Activated CD4-positive, alpha-beta T cell treated with anti-CD3 and anti-CD28 coated beads, Interleukin-2, amount 10 ng/mL, durations not matched to agents 24 days and 14 days (primary cell): ENCODE measurements at regions not wholly inside any gene's neighbourhood (a gene's known extent, or its start where the extent isn't known, plus 50 kb on each side); places are given as distances from the start of the nearest gene placed in this dataset.

Experiments
- DNase-seq: peaks from one replicate; pipeline ENCODE4 v3.0.0; 2022
- H3K27ac Mint-ChIP-seq: one replicate; pipeline ENCODE4 v1.8.0; 2022; ENCODE audit warnings: mild to moderate bottlenecking, mixed read lengths
- H3K27me3 Mint-ChIP-seq: one replicate; pipeline ENCODE4 v1.8.0; 2022; ENCODE audit warnings: mixed read lengths
- H3K36me3 Mint-ChIP-seq: one replicate; pipeline ENCODE4 v1.8.0; 2022; ENCODE audit warnings: low read depth, mild to moderate bottlenecking, mixed read lengths
- H3K4me1 Mint-ChIP-seq: one replicate; pipeline ENCODE4 v1.8.0; 2021; ENCODE audit warnings: mixed read lengths
- H3K4me3 Mint-ChIP-seq: one replicate; pipeline ENCODE4 v1.8.0; 2022; ENCODE audit warnings: mild to moderate bottlenecking, moderate library complexity, mixed read lengths
- H3K9me3 Mint-ChIP-seq: one replicate; pipeline ENCODE4 v1.8.0; 2021; ENCODE audit warnings: mixed read lengths
- intact Hi-C: fragments of 100-400 bp; cut with micrococcal nuclease; formaldehyde crosslinking; loops from one replicate; pipeline ENCODE4 v1.15.1; 2023

- no peaks in the 10 kb centered on the region for H3K4me1 Mint-ChIP-seq
- no peak overlapping the region for H3K27ac Mint-ChIP-seq
- DNase-seq: no peak
- H3K4me3 Mint-ChIP-seq: no peak overlapping the region
- peaks cover 14% of the 10 kb centered on the region for H3K27me3 Mint-ChIP-seq
- no peaks in the 10 kb centered on the region for H3K9me3 Mint-ChIP-seq
- intact Hi-C loops: no loop called here
- H3K36me3 Mint-ChIP-seq: no peaks in the 10 kb centered on the region
Measured at GRCh38 chr15:39192979-39193560, 387.8 kb upstream of the THBS1 start.

- no peak for DNase-seq
- Mint-ChIP-seq H3K27me3 (peaks cover 14% of the 10 kb centered on the region), H3K4me3 (no peak overlapping the region), H3K36me3 (no peaks in the 10 kb centered on the region), H3K4me1 (no peaks in the 10 kb centered on the region), H3K27ac (no peak overlapping the region), H3K9me3 (no peaks in the 10 kb centered on the region)
- intact Hi-C loops: no loop called here
Measured at GRCh38 chr15:39193611-39194010, 387.3 kb upstream of the THBS1 start.

- peaks cover 12% of the 10 kb centered on the region for H3K27me3 Mint-ChIP-seq
- no peaks in the 10 kb centered on the region for H3K9me3 Mint-ChIP-seq
- DNase-seq: no peak
- no peak overlapping the region for H3K4me3 Mint-ChIP-seq
- no peaks in the 10 kb centered on the region for H3K36me3 Mint-ChIP-seq
- H3K4me1 Mint-ChIP-seq: no peaks in the 10 kb centered on the region
- no peak overlapping the region for H3K27ac Mint-ChIP-seq
- intact Hi-C loops: no loop called here
Measured at GRCh38 chr15:39194106-39194830, 386.6 kb upstream of the THBS1 start.

- Mint-ChIP-seq H3K4me3 (no peak overlapping the region), H3K9me3 (no peaks in the 10 kb centered on the region), H3K27ac (no peak overlapping the region), H3K4me1 (no peaks in the 10 kb centered on the region), H3K27me3 (peaks cover 10% of the 10 kb centered on the region), H3K36me3 (no peaks in the 10 kb centered on the region)
- DNase-seq: no peak
- intact Hi-C loops: no loop called here
Measured at GRCh38 chr15:39195961-39196486, 384.9 kb upstream of the THBS1 start.

GRCh38 chr15:39198044-39199000, 382.6 kb upstream of the THBS1 start:
- Mint-ChIP-seq H3K4me3 (no peak overlapping the region), H3K27me3 (peaks cover 9% of the 10 kb centered on the region), H3K27ac (no peak overlapping the region), H3K9me3 (no peaks in the 10 kb centered on the region), H3K36me3 (no peaks in the 10 kb centered on the region), H3K4me1 (no peaks in the 10 kb centered on the region)
- DNase-seq: no peak
- intact Hi-C loops: no loop called here

GRCh38 chr15:39199076-39199475, 381.8 kb upstream of the THBS1 start:
- Mint-ChIP-seq H3K36me3 (no peaks in the 10 kb centered on the region), H3K27ac (no peak overlapping the region), H3K27me3 (peaks cover 3% of the 10 kb centered on the region), H3K4me3 (no peak overlapping the region), H3K4me1 (no peaks in the 10 kb centered on the region), H3K9me3 (no peaks in the 10 kb centered on the region)
- intact Hi-C loops: no loop called here
- no peak for DNase-seq

GRCh38 chr15:39200586-39200985, 380.3 kb upstream of the THBS1 start:
- Mint-ChIP-seq H3K27me3 (peaks cover 15% of the 10 kb centered on the region), H3K27ac (no peak overlapping the region), H3K36me3 (no peaks in the 10 kb centered on the region), H3K4me1 (no peaks in the 10 kb centered on the region), H3K9me3 (peaks cover 1% of the 10 kb centered on the region), H3K4me3 (no peak overlapping the region)
- no peak for DNase-seq
- intact Hi-C loops: no loop called here

GRCh38 chr15:39202641-39203040, 378.2 kb upstream of the THBS1 start:
- Mint-ChIP-seq H3K27ac (no peak overlapping the region), H3K36me3 (no peaks in the 10 kb centered on the region), H3K27me3 (peaks cover 17% of the 10 kb centered on the region), H3K9me3 (peaks cover 6% of the 10 kb centered on the region), H3K4me3 (no peak overlapping the region), H3K4me1 (no peaks in the 10 kb centered on the region)
- intact Hi-C loops: no loop called here
- DNase-seq: no peak

GRCh38 chr15:39204031-39204430, 376.8 kb upstream of the THBS1 start:
- Mint-ChIP-seq H3K27me3 (peaks cover 17% of the 10 kb centered on the region), H3K36me3 (no peaks in the 10 kb centered on the region), H3K4me1 (no peaks in the 10 kb centered on the region), H3K4me3 (no peak overlapping the region), H3K9me3 (peaks cover 6% of the 10 kb centered on the region), H3K27ac (no peak overlapping the region)
- no peak for DNase-seq
- intact Hi-C loops: no loop called here

- peaks cover 17% of the 10 kb centered on the region for H3K27me3 Mint-ChIP-seq
- no peaks in the 10 kb centered on the region for H3K4me1 Mint-ChIP-seq
- intact Hi-C loops: no loop called here
- DNase-seq: no peak
- peaks cover 6% of the 10 kb centered on the region for H3K9me3 Mint-ChIP-seq
- H3K27ac Mint-ChIP-seq: no peak overlapping the region
- no peak overlapping the region for H3K4me3 Mint-ChIP-seq
- no peaks in the 10 kb centered on the region for H3K36me3 Mint-ChIP-seq
Measured at GRCh38 chr15:39205081-39205480, 375.8 kb upstream of the THBS1 start.

GRCh38 chr15:39205506-39206371, 375.1 kb upstream of the THBS1 start:
- peaks cover 6% of the 10 kb centered on the region for H3K9me3 Mint-ChIP-seq
- H3K27ac Mint-ChIP-seq: no peak overlapping the region
- H3K36me3 Mint-ChIP-seq: no peaks in the 10 kb centered on the region
- intact Hi-C loops: no loop called here
- no peak for DNase-seq
- H3K4me3 Mint-ChIP-seq: no peak overlapping the region
- H3K4me1 Mint-ChIP-seq: no peaks in the 10 kb centered on the region
- H3K27me3 Mint-ChIP-seq: peaks cover 17% of the 10 kb centered on the region

GRCh38 chr15:39207532-39208115, 373.3 kb upstream of the THBS1 start:
- H3K4me1 Mint-ChIP-seq: no peaks in the 10 kb centered on the region

GRCh38 chr15:39208187-39208586, 372.7 kb upstream of the THBS1 start:
- H3K9me3 Mint-ChIP-seq: peaks cover 12% of the 10 kb centered on the region
- intact Hi-C loops: no loop called here
- no peak for DNase-seq
- no peak overlapping the region for H3K4me3 Mint-ChIP-seq
- H3K36me3 Mint-ChIP-seq: no peaks in the 10 kb centered on the region
- no peak overlapping the region for H3K27ac Mint-ChIP-seq
- H3K27me3 Mint-ChIP-seq: peaks cover 13% of the 10 kb centered on the region
- H3K4me1 Mint-ChIP-seq: no peaks in the 10 kb centered on the region

More at GRCh38 chr15:39207532-39208115, 373.3 kb upstream of the THBS1 start:
- peaks cover 13% of the 10 kb centered on the region for H3K27me3 Mint-ChIP-seq
- H3K27ac Mint-ChIP-seq: no peak overlapping the region
- H3K4me3 Mint-ChIP-seq: no peak overlapping the region
- DNase-seq: no peak
- intact Hi-C loops: no loop called here
- peaks cover 12% of the 10 kb centered on the region for H3K9me3 Mint-ChIP-seq
- no peaks in the 10 kb centered on the region for H3K36me3 Mint-ChIP-seq
